Endothelial cell of umbilical vein (primary cell): ENCODE measurements at regions not wholly inside any gene's neighbourhood (a gene's known extent, or its start where the extent isn't known, plus 50 kb on each side); places are given as distances from the start of the nearest gene placed in this dataset.

ENCODE experiments used
- CTCF ChIP-seq, 2 donors: IDR thresholded peaks; 1 replicate in 1 of 2; 2 replicates in 1 of 2; pipeline ENCODE4 v1.5.1; 2011; ENCODE audit warnings: low read length in 2 of 2, mild to moderate bottlenecking in 2 of 2, moderate library complexity in 2 of 2, control low read depth in 1 of 2, inconsistent platforms in 1 of 2, low read depth in 1 of 2; ENCODE audit not compliant: insufficient read depth in 1 of 2; ENCODE audit errors: extremely low read depth in 1 of 2
- EZH2 ChIP-seq: IDR thresholded peaks from 2 replicates; pipeline ENCODE4 v1.6.1; 2012; ENCODE audit warnings: borderline replicate concordance, low read depth, mild to moderate bottlenecking, moderate library complexity, low read length, inconsistent platforms; ENCODE audit not compliant: severe bottlenecking
- FOS ChIP-seq: IDR thresholded peaks from 2 replicates; pipeline ENCODE4 v1.6.1; 2011; ENCODE audit warnings: mild to moderate bottlenecking, low read length, moderate library complexity, borderline replicate concordance; ENCODE audit not compliant: insufficient read depth
- GATA2 ChIP-seq: IDR thresholded peaks from 2 replicates; pipeline ENCODE4 v1.7.0; 2011; ENCODE audit warnings: low read depth, mild to moderate bottlenecking, moderate library complexity, mixed read lengths, low read length; ENCODE audit not compliant: insufficient read length, insufficient read depth
- JUN ChIP-seq: IDR thresholded peaks from 2 replicates; pipeline ENCODE4 v1.6.1; 2011; ENCODE audit warnings: borderline replicate concordance, low read depth; ENCODE audit not compliant: insufficient read length, insufficient read depth
- MAX ChIP-seq: IDR thresholded peaks from 2 replicates; pipeline ENCODE4 v1.6.1; 2011; ENCODE audit not compliant: insufficient read depth, insufficient read length
- POLR2A ChIP-seq: IDR thresholded peaks from 2 replicates; pipeline ENCODE4 v1.6.1; 2012; ENCODE audit warnings: low read depth, mild to moderate bottlenecking, control low read depth, low read length
- POLR2AphosphoS5 ChIP-seq: IDR thresholded peaks from 2 replicates; pipeline ENCODE4 v1.6.1; 2012; ENCODE audit warnings: low read depth, mild to moderate bottlenecking, control low read depth, low read length, moderate library complexity; ENCODE audit not compliant: insufficient read depth

- TF ChIP-seq CTCF (IDR thresholded peaks at IDR 0.05; ENCODE audit: extremely low read depth in 1 of 2, insufficient read depth in 1 of 2, low read depth in 1 of 2, low read length in 2 of 2) (no peak), POLR2AphosphoS5 (no peak), POLR2A (no peak), MAX (no peak), EZH2 (no peak), JUN (no peak), GATA2 (no peak), FOS (no peak)
These were observed 50.3 kb upstream of the CD44 start for GRCh38 chr11:35088676-35089075.
